Fibroblast of the aortic adventitia (primary cell): ENCODE measurements at regions not wholly inside any gene's neighbourhood (a gene's known extent, or its start where the extent isn't known, plus 50 kb on each side); places are given as distances from the start of the nearest gene placed in this dataset.
A peak's percentile ranks its signal among the peaks of the same experiment; 100 is the strongest.
"Not testable (repeated sequence)": the region's sequence is repeated elsewhere in the genome, so short reads cannot be mapped to it uniquely, and the experiment has no call there.

Source experiments
- DNase-seq: peaks from one replicate; pipeline ENCODE4 v3.0.0-alpha.2; 2010; ENCODE audit warnings: low read depth
- H3K4me3 ChIP-seq: 2 replicates; pipeline ENCODE4 v1.5.1; 2011; ENCODE audit warnings: low read depth, mild to moderate bottlenecking, control low read depth, low read length, moderate library complexity
- TF ChIP-seq, protein P1 (sequence below): IDR thresholded peaks from 2 replicates; pipeline ENCODE4 v1.5.1; 2011; ENCODE audit warnings: mild to moderate bottlenecking, low read length, control low read depth, inconsistent platforms; ENCODE audit not compliant: insufficient read depth

DNA sequence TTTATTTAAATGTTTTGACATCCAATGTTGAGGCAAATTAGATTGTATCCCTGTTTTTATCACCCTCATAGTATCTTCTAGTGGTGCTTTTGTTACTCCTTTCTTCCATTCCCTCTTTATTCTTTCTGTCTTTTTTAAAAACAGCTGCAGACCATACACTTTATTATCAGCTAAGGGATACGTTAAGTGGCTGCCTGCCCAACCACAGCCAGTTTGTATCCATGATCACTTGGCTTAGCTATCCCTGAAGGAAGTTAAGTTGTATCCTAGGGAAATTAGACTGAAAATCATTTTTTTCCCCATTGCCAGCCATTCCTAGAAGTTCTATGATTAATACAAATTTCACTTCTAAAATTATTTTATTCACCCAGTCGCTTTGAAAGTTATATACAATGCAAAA is 1032.7 kb downstream of the NR2F1-AS1 start:
- TF ChIP-seq, protein P1, sequence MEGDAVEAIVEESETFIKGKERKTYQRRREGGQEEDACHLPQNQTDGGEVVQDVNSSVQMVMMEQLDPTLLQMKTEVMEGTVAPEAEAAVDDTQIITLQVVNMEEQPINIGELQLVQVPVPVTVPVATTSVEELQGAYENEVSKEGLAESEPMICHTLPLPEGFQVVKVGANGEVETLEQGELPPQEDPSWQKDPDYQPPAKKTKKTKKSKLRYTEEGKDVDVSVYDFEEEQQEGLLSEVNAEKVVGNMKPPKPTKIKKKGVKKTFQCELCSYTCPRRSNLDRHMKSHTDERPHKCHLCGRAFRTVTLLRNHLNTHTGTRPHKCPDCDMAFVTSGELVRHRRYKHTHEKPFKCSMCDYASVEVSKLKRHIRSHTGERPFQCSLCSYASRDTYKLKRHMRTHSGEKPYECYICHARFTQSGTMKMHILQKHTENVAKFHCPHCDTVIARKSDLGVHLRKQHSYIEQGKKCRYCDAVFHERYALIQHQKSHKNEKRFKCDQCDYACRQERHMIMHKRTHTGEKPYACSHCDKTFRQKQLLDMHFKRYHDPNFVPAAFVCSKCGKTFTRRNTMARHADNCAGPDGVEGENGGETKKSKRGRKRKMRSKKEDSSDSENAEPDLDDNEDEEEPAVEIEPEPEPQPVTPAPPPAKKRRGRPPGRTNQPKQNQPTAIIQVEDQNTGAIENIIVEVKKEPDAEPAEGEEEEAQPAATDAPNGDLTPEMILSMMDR, result no peak
- H3K4me3 ChIP-seq, result no peak overlapping the region
- peak; percentile 90 for DNase-seq

DNA sequence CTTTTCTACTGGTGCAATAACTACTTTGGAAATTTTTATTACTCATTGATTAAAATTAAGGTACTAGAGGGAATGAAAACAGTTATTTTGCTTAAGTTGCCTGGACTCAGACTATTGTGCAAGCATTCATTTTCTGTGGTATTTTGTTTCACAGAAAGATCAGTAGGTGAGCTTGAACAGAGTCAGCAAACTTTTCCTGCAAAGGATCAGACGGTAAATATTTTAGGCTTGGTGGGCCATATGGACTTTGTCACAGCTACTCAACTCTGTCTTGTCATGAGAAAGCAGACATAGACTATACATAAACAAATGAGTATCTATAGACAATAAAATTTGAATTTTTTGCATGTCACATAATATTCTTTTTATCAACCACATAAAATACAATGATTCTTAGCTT is 1036.4 kb downstream of the NR2F1-AS1 start:
- TF ChIP-seq, protein P1, result no peak
- peak; percentile 50 for DNase-seq
- H3K4me3 ChIP-seq, result no peak overlapping the region

DNA sequence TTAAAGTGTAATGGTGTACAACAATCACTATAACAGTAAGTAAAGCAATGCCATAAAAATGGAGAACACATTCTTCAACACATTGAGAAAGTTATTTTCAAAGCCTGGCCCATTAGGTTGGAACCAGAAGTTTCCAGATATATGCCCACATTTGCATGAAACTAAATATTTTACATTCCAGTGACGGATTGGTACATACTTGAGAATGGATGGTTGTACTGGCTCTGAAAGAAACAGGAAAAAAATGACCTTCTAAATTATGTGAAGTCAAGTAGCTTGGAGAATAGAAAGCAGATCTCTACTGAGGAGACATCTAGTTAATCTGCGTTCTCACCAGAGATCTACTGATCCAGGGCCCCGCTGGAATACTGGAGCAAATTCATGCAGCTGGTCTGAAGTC is 1037.0 kb downstream of the NR2F1-AS1 start:
- peak; percentile 41 for DNase-seq
- H3K4me3 ChIP-seq, result no peak overlapping the region
- TF ChIP-seq, protein P1, result no peak

DNA sequence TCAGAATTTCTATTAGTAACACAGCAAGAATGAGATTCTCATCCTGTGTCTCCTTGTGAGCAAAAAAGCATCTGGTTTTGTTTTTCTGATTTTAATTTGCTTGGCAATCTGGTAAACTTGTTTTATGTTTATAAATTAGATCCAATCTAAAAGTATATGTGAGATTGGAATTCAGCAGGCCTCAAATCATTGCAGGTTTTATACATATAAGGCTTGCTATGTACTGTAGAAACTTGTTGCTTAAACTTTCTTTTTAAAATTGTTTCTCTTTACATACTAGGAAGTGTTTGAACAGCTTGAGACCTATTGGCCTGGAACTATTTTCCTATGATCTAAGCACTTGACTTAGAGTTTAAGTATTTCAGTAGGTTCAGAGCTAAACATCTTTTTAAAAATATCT is 1037.8 kb downstream of the NR2F1-AS1 start:
- no peak for DNase-seq
- H3K4me3 ChIP-seq, result no peak overlapping the region

DNA sequence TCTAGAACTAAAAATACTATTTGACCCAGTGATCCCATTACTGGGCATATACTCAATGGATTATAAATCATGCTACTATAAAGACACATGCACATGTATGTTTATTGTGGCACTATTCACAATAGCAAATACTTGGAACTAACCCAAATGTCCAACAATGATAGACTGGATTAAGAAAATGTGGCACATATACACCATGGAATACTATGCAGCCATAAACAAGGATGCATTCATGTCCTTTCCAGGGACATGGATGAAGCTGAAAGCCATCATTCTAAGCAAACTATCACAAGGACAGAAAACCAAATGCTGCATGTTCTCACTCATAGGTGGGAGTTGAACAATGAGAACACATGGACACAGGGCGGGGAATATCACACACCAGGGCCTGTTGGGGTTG is 1039.0 kb downstream of the NR2F1-AS1 start:
- not testable (repeated sequence) for H3K4me3 ChIP-seq, DNase-seq

More for the DNA sequence above, 1037.8 kb downstream of the NR2F1-AS1 start:
- TF ChIP-seq, protein P1, result no peak

DNA sequence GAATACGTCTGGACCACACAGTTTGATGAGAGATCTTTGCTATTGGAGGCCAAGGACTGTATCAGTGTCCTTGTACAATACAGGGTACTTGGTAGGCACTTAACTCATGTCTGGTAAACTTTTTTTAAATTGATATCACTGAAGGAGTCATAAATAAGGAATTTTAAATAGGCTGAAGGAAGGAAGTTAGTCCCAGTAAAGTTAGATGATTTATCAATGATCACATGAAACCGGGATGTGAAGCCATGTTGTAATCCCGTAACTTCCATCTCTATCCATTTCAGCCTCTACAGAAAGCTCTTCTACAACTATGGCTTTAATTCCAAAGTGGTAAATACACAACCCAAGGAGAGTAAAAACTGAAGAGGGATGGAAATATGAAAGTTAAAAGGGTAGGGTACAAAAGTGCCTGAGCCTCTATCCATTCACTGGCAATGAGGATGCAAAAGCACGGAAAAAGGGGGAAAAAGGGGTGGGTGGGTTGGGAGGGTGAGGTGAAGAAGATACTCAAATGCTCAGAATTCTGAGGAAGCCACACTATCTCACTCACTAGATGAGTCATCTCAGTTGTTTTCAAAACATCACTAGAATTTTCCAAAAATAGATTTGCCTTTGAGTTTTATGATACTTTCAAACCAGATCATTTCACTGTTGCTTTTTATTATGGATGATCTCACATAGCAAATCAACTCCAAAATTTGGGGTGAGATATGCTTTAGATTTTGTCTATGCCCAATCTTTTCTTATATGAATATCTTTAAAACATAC is 1053.5 kb downstream of the NR2F1-AS1 start:
- H3K4me3 ChIP-seq, result no peak overlapping the region
- DNase-seq, result no peak
- TF ChIP-seq, protein P1, result no peak

DNA sequence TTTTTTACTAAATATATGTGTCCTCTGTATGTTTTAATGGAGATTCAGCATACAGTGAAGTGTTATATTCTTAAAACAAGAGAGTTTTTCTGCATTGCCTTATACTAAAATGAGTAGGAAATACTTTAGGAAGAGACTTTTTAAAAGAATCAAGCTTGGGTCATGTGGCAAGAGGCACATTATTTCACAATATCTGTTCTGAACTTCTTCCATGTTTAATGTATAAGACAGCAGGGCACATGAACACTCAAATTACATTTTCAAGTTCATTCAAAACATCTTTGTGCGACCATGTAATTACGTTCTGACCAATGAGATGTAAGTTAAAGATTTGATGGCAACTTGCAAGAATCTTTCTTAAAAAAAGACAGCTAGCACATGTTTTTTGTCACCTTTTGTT is 1055.9 kb downstream of the NR2F1-AS1 start:
- TF ChIP-seq, protein P1, result no peak
- DNase-seq, result no peak

More for the DNA sequence above, 1055.9 kb downstream of the NR2F1-AS1 start:
- H3K4me3 ChIP-seq, result no peak overlapping the region
